NCI-H446 (cell line): ENCODE measurements at regions not wholly inside any gene's neighbourhood (a gene's known extent, or its start where the extent isn't known, plus 50 kb on each side); places are given as distances from the start of the nearest gene placed in this dataset.

Source experiments
- DNase-seq, 2 experiments: peaks; one replicate each; lab custom pipeline; 2025; lab: John Stamatoyannopoulos, UW

DNA sequence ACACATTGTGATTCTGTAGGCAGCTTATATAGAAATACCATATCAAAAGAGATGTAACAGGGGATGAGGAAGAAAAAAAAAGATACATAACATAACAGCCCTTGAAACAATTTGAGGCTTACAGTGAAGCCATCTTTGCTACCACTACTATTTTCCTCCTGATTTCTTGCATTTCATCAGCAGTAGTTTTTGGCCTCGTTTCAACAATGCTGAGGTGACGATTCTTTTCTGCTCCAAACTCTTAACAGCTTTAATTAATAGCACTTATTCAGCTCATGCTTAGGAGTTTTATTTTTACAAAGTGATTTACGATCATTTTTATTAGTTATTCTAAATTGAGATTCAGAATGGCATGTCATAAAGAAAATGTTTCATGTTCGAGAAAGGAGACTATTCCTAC, 163.2 kb downstream of the DCK start:
- DNase-seq, result no peak

DNA sequence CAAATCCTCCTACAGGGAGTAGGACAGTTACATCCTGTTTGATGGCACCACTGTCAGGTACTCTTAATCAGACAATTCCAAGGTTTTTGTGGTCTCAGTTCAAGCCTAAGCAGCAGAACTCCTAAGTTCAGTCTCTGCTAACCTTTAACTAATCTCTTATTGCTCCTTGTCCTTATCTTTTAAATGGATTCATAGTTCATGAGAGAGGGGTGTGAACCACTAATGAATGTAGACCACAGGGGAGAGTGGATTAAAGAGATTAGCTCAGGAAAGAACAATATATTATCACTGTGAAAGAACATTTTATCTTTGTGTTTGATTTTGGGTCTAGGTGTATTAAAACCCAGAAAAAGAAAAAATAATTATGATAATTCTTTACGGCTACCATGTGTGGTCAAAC, 168.9 kb downstream of the DCK start:
- no peak for DNase-seq

DNA sequence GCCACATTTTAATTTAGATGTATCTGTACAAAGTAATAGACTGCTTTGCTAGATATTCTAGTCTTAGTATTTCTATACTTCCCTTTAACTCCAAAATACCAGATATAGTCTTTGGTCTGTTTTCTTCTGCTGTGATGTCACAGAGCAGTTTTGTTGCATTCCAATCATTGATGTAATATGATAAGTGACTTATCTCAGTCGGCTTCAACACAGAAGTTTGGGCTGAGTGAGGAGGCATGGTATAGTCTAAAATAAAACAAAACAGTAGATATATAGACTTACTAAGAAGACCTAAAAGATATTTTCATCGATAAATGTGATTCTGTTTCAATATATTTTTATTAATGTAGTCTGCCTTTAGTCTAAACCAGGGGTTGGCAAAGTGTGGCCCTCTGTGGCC, 169.9 kb downstream of the DCK start:
- no peak for DNase-seq

DNA sequence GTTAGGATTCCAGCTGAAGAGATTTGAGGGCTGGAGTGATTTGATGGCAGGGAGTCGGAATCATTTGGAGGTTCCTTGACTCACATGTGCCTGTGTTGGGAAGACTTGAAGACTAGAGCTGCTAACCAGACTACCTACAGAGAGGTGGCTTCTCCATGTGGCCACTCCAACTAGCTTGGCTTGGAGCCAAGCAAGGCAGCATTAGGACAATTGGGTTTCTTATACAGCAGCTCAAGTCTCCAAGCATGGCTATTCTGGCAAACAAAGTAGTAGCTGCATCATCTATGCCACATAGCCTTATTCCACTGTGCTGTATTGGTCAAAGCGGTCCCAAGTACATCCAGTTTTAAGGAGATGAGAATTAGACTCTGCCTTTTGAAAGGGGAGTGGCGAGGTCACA, 171.7 kb upstream of the SLC4A4 start:
- no peak for DNase-seq

DNA sequence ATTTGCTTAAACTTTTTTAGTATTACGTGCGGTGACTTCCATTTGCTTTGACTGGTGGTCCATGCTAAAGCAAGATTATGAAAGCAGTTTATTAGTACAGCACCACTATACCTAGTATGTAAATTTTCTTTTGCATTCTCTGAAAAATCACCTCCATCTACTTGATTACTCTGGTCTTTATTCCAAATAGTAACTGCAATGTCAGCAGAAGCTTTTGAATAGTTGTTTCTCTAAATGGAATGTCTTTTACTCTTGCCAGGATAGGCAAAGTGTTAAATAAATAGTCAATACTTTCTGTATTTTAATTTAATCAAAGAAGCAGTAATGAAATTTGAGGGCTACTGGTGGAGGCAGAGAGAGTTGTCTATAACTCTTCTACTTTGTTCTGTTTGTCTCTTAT, 167.2 kb upstream of the SLC4A4 start:
- no peak for DNase-seq

DNA sequence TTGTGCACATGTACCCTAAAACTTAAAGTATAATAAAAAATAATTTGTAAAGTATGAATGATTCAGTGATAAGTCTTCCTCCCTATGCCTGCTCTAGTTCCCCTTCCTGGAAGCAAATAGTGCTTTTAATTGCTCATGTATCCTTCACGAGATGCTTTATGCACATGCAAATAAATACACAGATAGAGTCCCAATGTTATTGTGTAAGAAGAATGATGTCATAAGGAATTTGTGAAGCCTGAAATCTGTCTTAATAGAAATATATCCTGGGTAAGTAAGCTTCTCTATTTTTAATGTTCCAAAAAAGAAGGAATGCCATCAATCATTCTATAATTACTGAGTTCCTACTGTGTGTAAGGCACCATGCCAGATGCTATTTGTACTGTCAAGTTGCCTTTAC, 157.5 kb upstream of the SLC4A4 start:
- DNase-seq, result no peak

DNA sequence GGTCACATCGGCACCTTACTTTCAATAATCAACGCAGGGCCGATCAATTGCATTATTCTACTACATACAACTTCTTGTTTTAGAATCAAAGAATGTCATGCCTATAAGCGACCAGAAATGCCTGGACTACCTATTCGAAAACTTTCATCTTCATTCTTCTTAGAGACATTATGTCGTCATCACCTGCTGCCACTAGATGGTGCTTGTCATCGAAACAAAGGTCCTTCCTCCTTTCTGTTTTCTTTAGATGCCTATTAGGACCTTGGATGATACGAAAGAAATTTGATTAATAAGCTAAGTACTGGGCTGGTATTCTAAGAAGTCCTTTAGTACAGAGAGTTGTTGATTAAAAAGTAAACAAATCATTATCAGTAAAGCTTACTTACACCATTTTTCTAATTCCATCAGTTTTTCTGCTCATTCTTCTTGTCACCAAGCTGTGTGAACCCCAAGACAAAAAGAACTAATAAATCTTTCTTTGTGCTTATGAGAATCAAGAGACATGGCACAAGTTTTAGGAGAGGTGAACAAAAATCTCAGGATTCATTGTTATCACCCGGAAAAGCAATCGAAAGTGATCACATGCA, 154.5 kb upstream of the SLC4A4 start:
- peak in 1 of 2 experiments; percentile 43 for DNase-seq

DNA sequence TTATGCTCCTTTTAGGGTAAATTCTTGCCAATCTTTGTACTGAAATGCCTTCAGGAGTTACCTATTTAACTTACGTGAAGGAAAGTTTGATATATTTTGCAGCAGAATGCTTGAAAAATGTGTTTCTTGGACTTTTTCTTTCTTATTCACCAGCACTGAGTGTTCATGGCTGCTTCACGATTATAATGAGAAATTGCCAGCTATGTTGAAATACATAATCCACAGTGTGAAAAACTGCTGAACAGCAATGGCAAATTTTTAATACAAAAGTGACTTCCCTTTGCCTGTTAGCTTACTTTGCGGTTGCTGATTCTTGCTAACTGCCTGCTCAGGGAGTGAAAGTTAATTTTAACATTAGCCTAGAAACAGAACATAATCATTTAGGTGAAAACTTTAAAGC, 153.8 kb upstream of the SLC4A4 start:
- DNase-seq, result no peak

DNA sequence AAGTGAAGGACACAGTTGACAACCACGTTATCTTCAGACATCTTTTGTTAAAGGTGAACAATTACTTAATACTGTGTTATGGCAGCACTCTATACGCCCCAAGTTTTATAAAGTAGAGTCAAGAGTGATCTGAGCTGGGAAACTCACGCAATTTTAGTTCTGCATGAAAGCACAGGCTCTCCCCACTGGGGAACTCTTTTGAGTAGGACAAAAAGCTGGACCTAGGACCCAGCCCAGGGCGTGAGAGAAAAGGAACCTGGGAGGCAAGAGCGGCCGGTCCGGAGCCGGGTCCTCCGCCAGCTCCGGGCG, 152.6 kb upstream of the SLC4A4 start:
- no peak for DNase-seq

DNA sequence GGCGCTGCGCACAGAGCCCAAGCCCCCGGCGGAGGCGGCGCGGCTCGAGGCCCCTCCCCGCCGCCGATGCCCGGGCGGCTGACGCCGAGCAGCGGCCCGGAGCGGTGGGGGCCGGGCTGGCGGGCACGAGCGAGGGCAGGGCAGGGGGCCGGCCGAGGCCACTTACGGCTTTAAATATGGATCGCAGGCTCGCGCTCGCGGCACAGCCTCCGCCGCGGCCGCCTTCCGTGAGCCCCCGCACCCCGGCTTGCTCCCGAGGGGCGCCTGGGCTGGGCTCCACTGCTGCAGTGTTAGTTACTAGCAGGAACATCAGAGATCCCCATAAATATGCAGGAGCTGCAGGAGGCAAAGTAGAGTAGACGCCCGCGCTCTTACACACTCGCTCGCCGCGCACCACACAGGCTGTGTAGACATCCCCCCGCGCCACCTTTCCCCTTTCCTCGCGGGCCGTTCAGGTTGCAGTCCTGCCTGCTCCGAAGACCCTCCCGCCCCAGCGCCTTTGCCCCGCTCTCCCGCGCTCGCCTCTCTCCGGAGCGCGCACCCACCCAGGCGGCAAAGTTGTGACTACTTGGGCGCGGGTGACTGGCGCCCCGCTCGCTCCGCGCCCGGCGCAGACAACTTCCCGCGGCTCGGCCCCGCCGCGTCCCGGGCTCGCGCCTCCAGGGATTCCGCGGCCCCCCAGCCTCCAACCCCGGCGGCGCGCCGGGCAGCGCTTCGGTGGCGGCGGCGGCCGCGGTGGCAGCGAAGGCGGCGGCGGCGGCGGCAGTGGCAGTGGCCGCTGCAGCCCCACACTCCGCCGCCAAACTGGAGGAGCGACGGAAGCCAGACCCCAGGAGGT, 152.0 kb upstream of the SLC4A4 start:
- peak in 1 of 2 experiments; percentile 42 for DNase-seq

DNA sequence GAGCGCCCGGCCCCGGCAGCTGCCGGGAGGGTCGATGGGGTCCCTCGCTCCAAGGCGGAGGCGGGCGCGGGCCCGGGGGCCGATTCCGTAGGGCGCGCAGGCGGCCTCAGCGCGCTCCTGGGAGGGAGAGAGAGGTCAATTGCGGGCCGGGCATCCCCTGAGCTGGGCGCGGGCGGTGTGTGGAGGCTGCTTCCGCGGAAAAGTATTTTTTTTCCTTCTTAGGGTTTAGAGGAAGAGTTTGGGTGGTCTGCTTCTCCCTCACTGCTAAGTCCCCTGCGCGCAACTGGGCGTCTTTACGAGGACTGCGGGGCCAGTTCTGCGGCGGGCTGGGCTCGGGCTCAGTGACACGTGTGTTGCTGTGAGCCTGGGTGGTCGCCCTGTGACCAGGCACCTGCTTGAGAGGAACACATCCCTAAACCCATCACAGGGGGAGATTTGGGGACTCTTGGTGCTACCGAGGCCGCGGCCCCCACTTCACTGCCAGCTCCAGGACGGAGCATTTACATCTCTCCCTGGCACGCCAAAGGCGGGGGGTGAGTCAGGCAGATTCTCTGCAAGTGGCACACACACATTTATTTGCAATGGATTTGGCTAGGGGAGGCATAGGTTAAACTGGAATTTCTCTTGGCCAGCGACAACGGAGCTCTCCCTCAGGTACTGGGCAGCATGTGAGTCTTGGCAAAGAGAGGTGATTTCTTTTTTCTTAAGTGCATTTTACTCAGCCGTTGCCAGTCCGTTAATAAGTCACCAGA, 151.2 kb upstream of the SLC4A4 start:
- DNase-seq, result no peak

DNA sequence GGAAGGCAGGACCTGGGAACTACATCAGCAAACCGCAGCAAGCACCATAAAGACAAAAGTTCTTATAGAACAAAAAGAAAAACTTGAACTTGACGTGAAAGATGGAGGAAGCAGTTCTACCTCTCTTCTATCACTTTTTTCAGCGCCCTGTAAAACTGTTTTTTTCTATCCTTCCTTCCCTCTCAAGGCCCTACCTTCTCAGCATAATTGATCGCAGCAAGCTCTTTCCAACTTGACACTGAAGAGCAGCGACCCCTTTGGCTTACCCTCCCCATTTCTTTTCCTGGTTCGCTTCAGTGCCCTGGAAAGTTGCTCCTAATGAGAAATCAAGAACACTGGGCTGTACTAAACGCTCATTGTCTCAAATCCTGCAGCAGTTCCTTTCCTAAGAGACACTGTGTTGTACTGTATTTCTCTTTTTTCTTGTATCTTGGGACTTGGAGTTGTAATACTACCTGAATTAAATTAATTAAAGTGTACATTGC, 150.6 kb upstream of the SLC4A4 start:
- no peak for DNase-seq

DNA sequence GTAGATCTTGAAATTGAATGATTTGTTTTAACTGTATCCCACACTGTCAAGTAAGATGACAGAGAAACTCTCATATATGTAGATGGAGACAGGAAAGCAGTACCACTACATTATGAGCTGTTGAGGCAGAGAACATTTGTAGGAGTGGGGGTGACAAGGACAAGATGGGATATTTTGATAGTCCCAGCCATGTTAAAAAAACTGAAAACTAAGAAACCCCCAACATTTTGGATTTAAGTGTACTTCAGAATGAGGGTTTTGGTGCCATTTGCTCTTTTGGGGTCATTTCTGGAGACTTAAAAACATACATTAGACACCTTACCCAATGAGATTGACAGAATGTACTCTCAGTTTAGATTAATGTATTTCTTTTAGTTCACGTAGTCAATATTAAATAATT, 149.9 kb upstream of the SLC4A4 start:
- DNase-seq, result no peak

DNA sequence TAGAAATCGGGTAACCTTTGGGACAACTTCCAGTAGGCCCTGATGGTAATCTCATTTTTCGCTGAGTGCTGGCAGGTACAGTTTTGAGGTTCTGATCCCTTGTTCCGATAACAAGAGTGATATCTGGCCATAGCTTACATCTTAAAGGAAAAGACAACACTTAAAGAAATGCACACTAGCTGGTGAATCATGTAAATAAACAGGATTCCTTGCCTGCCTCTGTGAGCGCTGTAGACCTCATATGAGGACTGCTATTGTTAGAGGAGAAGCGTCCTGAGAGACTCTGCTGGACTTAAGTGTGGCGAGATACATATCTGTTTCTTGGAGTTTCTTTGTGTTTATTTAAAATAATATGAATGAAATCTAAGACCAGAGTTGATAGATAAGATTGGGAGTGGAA, 149.3 kb upstream of the SLC4A4 start:
- DNase-seq, result no peak

DNA sequence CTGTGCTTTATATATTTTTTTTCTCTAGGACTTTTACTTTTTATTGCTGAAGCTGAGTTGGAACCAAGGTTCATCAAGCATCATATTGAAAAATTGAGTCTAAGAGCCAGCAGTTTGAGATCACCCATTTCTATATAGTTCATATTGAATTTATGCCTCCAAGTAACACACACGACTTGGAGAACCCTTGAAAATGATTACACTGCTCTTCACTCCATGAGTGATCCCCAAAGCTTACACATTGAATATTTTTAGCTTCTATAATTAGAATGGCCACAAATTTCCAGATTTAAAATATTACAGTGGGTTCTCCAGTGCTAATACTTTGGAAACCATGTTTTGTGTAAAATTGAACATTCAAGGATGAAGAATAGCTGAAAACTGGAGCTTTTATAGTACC, 144.4 kb upstream of the SLC4A4 start:
- DNase-seq, result no peak

DNA sequence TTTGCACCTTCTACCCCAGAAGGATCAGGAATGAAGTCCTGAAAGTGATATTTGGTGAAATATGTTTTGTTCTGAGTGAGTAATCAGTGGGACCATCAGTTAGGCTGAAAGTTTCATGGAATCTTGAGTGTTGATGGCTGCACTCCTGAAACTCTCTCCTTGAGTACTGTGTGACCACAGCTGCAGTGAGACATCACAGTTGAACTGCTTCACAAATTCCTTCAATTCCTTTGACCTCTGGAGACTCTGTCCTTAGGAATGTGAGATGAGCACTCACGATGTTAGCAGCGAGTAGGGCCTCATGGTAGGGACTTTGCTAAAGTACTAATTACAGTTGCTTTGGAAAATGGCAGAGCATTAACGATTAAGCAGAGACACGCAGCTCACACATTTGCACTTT, 142.9 kb upstream of the SLC4A4 start:
- no peak for DNase-seq

DNA sequence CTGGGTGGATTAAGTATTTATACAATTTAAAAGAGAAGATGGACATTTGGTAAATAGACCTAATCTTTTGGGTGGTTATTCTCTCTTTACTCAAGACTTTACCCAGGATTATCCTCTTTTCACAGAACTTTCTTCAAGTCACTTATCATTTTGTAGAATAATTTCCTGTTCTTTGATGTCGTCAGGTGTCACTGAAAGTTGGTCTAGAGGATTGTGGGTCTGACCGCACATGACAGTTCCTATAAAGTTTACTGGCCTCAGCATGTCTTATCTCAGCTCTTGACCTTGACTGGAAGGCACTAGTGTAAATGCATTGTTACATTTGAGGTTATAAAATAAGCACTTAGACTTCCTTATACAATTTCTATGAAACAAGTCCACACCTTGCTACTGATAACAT, 139.9 kb upstream of the SLC4A4 start:
- DNase-seq, result no peak

DNA sequence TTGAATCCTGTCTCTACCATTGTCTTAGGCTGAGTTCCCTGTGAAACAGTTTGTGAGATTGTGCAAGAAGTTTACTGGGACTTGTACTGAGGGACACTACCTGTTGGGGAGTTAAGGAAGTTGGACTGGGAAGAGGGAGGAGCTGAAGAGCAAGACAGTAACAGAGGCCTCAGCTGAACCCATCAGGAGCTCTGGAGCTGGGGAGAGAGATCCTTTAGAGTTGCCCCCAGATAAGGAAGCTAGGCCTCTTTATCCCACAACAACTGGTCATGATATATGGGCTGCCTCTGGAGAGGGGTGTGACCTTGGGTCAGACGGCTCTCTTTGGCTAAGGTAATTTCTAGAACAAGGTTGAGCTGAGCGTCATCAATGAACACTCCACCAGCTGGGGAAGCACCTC, 137.8 kb upstream of the SLC4A4 start:
- DNase-seq, result no peak

DNA sequence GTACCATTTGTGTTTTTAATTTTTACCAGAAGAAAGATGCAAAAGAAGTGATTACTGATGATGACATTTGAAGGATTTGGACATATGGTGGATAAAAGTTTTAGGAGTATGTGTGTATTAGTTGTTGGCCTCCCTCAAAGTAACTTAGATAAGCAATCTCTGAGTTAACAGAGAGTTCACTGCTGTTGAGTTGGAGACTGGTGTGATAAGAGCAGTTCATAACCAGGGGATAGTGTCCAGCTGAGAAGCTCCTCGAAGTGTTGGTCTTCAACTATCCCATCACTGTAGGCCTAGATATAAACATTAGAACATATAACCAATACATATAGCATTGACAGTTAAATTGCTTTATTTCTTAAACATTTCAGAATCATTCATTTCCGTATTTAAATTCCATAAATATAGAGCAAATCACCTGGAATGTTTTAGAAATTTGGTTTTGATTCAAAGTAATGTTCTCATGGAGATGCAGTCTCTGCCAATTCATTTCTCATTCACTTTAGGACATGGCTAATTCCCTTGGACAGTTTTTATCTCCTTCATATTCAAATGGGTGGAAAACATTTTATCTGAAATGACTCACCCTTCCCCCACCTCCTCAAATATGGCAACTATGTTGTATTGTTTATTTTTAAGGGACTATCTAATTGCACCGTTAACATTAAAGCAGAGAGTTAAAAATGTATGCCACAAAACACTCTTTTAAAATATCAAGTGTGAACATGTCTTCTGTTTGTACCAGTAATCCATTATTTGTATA, 136.8 kb upstream of the SLC4A4 start:
- no peak for DNase-seq

DNA sequence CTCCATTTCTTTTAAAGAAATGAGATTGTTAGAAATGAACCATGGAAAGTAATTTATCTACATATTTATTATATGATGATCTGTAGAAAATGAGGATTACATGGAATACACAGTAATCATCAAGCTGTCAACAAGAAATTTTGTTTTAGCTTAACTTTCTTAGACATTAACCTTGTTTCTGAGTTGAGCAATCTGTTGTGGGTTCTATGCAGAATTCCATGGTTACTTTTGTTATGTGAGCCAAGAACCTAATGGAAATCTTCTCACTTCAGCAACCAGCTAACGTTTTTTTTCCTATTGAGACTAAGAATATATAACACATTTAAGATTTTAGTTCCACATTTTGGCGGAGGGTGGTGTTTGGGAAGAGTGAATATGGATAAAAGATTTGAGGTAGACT, 136.1 kb upstream of the SLC4A4 start:
- DNase-seq, result no peak

DNA sequence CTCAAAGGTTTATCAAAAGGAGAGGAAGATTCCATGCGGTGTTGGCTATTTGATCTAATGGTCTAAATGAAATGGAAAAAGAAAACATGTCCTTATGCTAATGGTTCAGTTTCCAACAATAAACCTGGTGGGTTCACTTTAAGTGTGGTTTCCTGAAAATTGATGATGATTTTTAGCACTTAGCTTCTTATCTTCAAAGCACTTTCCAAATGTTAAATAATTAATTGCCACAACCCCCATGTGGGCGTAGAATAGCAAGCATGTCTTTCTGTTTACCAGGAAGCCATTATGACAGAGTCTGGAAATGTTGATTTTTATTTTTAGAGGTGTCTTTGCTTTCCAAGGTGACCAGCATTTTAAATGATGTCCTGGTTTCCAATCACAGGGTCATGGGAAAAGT, 134.8 kb upstream of the SLC4A4 start:
- DNase-seq, result no peak

DNA sequence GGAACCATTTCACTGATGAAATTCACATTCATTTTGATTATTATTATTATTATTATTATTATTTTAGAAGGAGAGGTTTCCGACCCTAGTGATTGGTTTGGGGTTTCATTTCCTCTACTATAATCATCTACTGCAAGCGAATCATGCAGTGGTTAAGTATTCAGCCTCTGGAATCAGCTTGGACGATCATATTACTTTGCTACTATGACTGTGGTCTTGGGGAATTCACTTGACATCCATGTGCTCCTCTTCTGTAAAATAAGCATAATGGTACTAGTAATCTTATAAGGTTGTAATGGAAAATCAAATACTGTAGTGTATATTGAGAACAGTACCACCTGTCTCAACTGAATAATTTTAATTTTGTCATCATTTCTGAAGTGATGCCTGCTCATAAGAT, 132.1 kb upstream of the SLC4A4 start:
- no peak for DNase-seq

DNA sequence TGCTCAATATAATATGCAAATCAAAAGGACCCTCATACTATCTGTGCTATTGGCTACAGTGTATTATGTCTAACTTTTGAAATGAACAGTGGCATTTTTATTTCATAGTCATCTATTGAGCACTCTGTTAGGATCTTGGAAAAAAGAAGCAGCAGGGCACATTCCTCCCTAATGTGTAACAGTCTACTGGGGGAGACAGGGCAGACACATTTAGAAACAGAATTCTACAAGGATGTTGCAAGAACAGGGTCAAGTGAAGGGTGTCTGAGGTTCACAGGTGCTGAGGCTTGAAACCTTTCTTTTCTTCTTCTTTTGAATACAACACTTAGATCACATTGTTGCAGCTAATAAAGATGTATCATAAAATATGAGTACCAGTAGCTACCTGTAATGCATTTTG, 129.7 kb upstream of the SLC4A4 start:
- no peak for DNase-seq
